ENCODE measurements at regions not wholly inside any gene's neighbourhood (a gene's known extent, or its start where the extent isn't known, plus 50 kb on each side); places are given as distances from the start of the nearest gene placed in this dataset.
"Not testable (repeated sequence)": the region's sequence is repeated elsewhere in the genome, so short reads cannot be mapped to it uniquely, and the experiment has no call there.

GRCh38 chr9:24144796-24145195 lies 318.8 kb upstream of the ELAVL2 start:
- 77 to 86% methylated on average over 3 of the region's 3 CpGs for WGBS, 2 donors (ENCODE audit: low coverage in 1 of 2)
- TF ChIP-seq POLR2A (IDR thresholded peaks at IDR 0.05) (no peak), CTCF (IDR thresholded peaks at IDR 0.05) (no peak), EP300 (IDR thresholded peaks at IDR 0.05; ENCODE audit: low read depth) (no peak)
- Histone ChIP-seq H3K9me3 (no peaks in the 10 kb centered on the region), H3K4me1 (no peaks in the 10 kb centered on the region), H3K4me3 (no peak overlapping the region), H3K27ac (no peak overlapping the region), H3K36me3 (no peaks in the 10 kb centered on the region), H3K27me3 (no peaks in the 10 kb centered on the region)
- intact Hi-C loops (cut with DNase I; ENCODE audit: low total_unique reads) = no loop called here
- in situ Hi-C loops (cut with MboI; ENCODE audit: low pct_ligation_motif_present in 1 of 4, low pct_unique_long_range_greater_than_20kb in 1 of 4, low sequenced_read_pairs in 3 of 4) = no loop called here
- no peak for DNase-seq

- DNase-seq; H3K4me1 ChIP-seq; H3K27me3 ChIP-seq; intact Hi-C loops (cut with DNase I; ENCODE audit: low total_unique reads); H3K9me3 ChIP-seq; in situ Hi-C loops (cut with MboI; ENCODE audit: low pct_ligation_motif_present in 1 of 4, low pct_unique_long_range_greater_than_20kb in 1 of 4, low sequenced_read_pairs in 3 of 4); H3K36me3 ChIP-seq; H3K4me3 ChIP-seq; H3K27ac ChIP-seq: not testable (repeated sequence)
- WGBS, 2 donors (ENCODE audit: low coverage in 1 of 2) = 94% methylated on average over 28 of the region's 29 CpGs; no CpG with 5 or more reads in 1 of the 2 donors
These were observed 309.0 kb upstream of the ELAVL2 start for GRCh38 chr9:24135072-24135471.

DNA sequence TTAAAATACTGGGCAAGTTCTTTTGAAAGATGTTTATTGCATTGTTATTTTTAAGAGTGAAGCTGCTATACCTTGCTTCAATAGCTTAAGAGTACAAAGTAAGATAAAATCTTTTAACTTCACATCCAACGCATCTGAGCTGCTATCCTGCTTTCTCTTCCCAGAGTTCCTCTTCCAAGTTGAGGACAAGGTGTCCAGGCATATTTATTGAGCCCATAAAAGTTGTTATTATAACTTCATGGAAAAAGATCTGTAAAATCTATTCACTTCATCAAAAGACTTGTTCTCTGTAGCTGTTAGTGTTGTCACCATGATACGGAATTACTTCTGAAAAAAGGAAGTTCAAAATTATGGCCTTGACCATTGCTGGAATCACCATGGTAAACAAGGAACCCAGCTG lies 306.2 kb upstream of the ELAVL2 start:
- Histone ChIP-seq H3K27ac (no peak overlapping the region), H3K4me3 (no peak overlapping the region), H3K4me1 (no peaks in the 10 kb centered on the region), H3K27me3 (no peaks in the 10 kb centered on the region), H3K36me3 (no peaks in the 10 kb centered on the region), H3K9me3 (no peaks in the 10 kb centered on the region)
- DNase-seq = no peak
- in situ Hi-C loops (cut with MboI; ENCODE audit: low pct_ligation_motif_present in 1 of 4, low pct_unique_long_range_greater_than_20kb in 1 of 4, low sequenced_read_pairs in 3 of 4) = no loop called here
- WGBS, 2 donors (ENCODE audit: low coverage in 1 of 2) = 42 to 48% methylated on average over 2 of the region's 2 CpGs
- TF ChIP-seq POLR2A (IDR thresholded peaks at IDR 0.05) (no peak), CTCF (IDR thresholded peaks at IDR 0.05) (no peak), EP300 (IDR thresholded peaks at IDR 0.05; ENCODE audit: low read depth) (no peak), POLR2AphosphoS5 (IDR thresholded peaks at IDR 0.05) (no peak)
- intact Hi-C loops (cut with DNase I; ENCODE audit: low total_unique reads) = no loop called here

- in situ Hi-C loops (cut with MboI; ENCODE audit: low pct_ligation_motif_present in 1 of 4, low pct_unique_long_range_greater_than_20kb in 1 of 4, low sequenced_read_pairs in 3 of 4) = no loop called here
- no peak for TF ChIP-seq EP300 (IDR thresholded peaks at IDR 0.05; ENCODE audit: low read depth)
- no peak for TF ChIP-seq POLR2AphosphoS5 (IDR thresholded peaks at IDR 0.05)
- no peak for TF ChIP-seq CTCF (IDR thresholded peaks at IDR 0.05)
- no peak for TF ChIP-seq POLR2A (IDR thresholded peaks at IDR 0.05)
These were observed 301.5 kb upstream of the ELAVL2 start for GRCh38 chr9:24127519-24127918.

GRCh38 chr9:24118190-24118589 lies 292.1 kb upstream of the ELAVL2 start:
- intact Hi-C loops (cut with DNase I; ENCODE audit: low total_unique reads) = no loop called here
- Histone ChIP-seq H3K4me3 (no peak overlapping the region), H3K27ac (no peak overlapping the region), H3K27me3 (no peaks in the 10 kb centered on the region), H3K4me1 (no peaks in the 10 kb centered on the region), H3K36me3 (no peaks in the 10 kb centered on the region), H3K9me3 (no peaks in the 10 kb centered on the region)
- no peak for DNase-seq
- in situ Hi-C loops (cut with MboI; ENCODE audit: low pct_ligation_motif_present in 1 of 4, low pct_unique_long_range_greater_than_20kb in 1 of 4, low sequenced_read_pairs in 3 of 4) = no loop called here
- no peak for TF ChIP-seq POLR2A (IDR thresholded peaks at IDR 0.05)
- TF ChIP-seq CTCF (IDR thresholded peaks at IDR 0.05) = no peak
- TF ChIP-seq POLR2AphosphoS5 (IDR thresholded peaks at IDR 0.05) = no peak
- no peak for TF ChIP-seq EP300 (IDR thresholded peaks at IDR 0.05; ENCODE audit: low read depth)
- WGBS, 2 donors (ENCODE audit: low coverage in 1 of 2) = 70 to 84% methylated on average over 2 to 5 of the region's 5 CpGs

More at GRCh38 chr9:24127519-24127918, 301.5 kb upstream of the ELAVL2 start:
- Histone ChIP-seq H3K4me3 (no peak overlapping the region), H3K27me3 (no peaks in the 10 kb centered on the region), H3K4me1 (no peaks in the 10 kb centered on the region), H3K27ac (no peak overlapping the region), H3K36me3 (no peaks in the 10 kb centered on the region), H3K9me3 (no peaks in the 10 kb centered on the region)
- WGBS, 2 donors (ENCODE audit: low coverage in 1 of 2) = 72 to 78% methylated on average over 1 of the region's 1 CpG
- no peak for DNase-seq
- intact Hi-C loops (cut with DNase I; ENCODE audit: low total_unique reads) = no loop called here
